ENCODE measurements at regions not wholly inside any gene's neighbourhood (a gene's known extent, or its start where the extent isn't known, plus 50 kb on each side); places are given as distances from the start of the nearest gene placed in this dataset.

- FAIRE-seq: no peak
- CTCF ChIA-PET (ENCODE audit: partially characterized antibody): interaction anchor here (0.6 to 1.6 kb wide), 3 partner anchors 11 to 364 kb away, joined by 3 to 6 read pairs (median 4); no protein-coding TSS in a partner anchor
- no peak for TF ChIP-seq SP2 (IDR thresholded peaks at IDR 0.05; ENCODE audit: low read length)
- no peak for TF ChIP-seq CHD2 (IDR thresholded peaks at IDR 0.05; ENCODE audit: low read length)
- TF ChIP-seq, protein P1, sequence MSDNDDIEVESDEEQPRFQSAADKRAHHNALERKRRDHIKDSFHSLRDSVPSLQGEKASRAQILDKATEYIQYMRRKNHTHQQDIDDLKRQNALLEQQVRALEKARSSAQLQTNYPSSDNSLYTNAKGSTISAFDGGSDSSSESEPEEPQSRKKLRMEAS (IDR thresholded peaks at IDR 0.05): no peak
- TF ChIP-seq NANOG (IDR thresholded peaks at IDR 0.05; ENCODE audit: insufficient read depth, low read depth, low read length, poor library complexity, severe bottlenecking): no peak
- no peak for TF ChIP-seq ATF2 (IDR thresholded peaks at IDR 0.05; ENCODE audit: low read length)
- TF ChIP-seq, protein P2, sequence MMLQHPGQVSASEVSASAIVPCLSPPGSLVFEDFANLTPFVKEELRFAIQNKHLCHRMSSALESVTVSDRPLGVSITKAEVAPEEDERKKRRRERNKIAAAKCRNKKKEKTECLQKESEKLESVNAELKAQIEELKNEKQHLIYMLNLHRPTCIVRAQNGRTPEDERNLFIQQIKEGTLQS (IDR thresholded peaks at IDR 0.05; ENCODE audit: insufficient read depth, low read depth, low read length): no peak
- TF ChIP-seq POLR2AphosphoS5 (IDR thresholded peaks at IDR 0.05; ENCODE audit: low read depth, low read length): no peak
- no peak for TF ChIP-seq EZH2 (IDR thresholded peaks at IDR 0.05; ENCODE audit: low read depth, low read length, severe bottlenecking)
- TF ChIP-seq SUZ12 (IDR thresholded peaks at IDR 0.05; ENCODE audit: low read length): no peak
- no peak for TF ChIP-seq TAF1 (IDR thresholded peaks at IDR 0.05; ENCODE audit: low read depth, low read length)
- no peak for TF ChIP-seq KDM4A (IDR thresholded peaks at IDR 0.05; ENCODE audit: low read depth, low read length, severe bottlenecking)
- TF ChIP-seq YY1 (IDR thresholded peaks at IDR 0.05; ENCODE audit: low read depth, low read length): no peak
Measured at GRCh38 chr20:57986666-57987065, 241.8 kb downstream of the ANKRD60 start.

More at GRCh38 chr20:57986666-57987065, 241.8 kb downstream of the ANKRD60 start:
- H2BK12ac ChIP-seq (ENCODE audit: low read depth, low read length): no peak overlapping the region
- H3K23ac ChIP-seq (ENCODE audit: insufficient read length): no peak overlapping the region
- H4K91ac ChIP-seq (replicated peaks; ENCODE audit: insufficient read length, low read length): no peak overlapping the region
- no peak overlapping the region for H3K4ac ChIP-seq (replicated peaks; ENCODE audit: insufficient read length, low read depth, low read length)
- H3K27me3 ChIP-seq (replicated peaks in 1 of 4; ENCODE audit: control insufficient read depth in 3 of 4, extremely low read depth in 1 of 4, insufficient read depth in 3 of 4, low read length in 3 of 4): no peaks in the 10 kb centered on the region; a peak in 1 of 7 replicates
- H3K36me3 ChIP-seq (ENCODE audit: control insufficient read depth in 2 of 4, insufficient read depth in 4 of 4, low read length in 3 of 4): no peaks in the 10 kb centered on the region
- DNase-seq (ENCODE audit: low read depth in 1 of 2, low spot score in 2 of 2): no peak
- no peak overlapping the region for H4K5ac ChIP-seq (ENCODE audit: insufficient read length, low read depth, low read length)
- no peaks in the 10 kb centered on the region for H3K79me2 ChIP-seq (ENCODE audit: control insufficient read depth in 1 of 2, insufficient read depth in 2 of 2, low read length in 2 of 2)
- no peak overlapping the region for H3K56ac ChIP-seq (replicated peaks; ENCODE audit: insufficient read length, low read depth, low read length)
- H2AFZ ChIP-seq (ENCODE audit: low read length): no peak overlapping the region
- POLR2A ChIA-PET (ENCODE audit: partially characterized antibody): no interaction called here
- H3K9ac ChIP-seq (replicated peaks in 1 of 4; ENCODE audit: extremely low read depth in 1 of 4, low read depth in 3 of 4, low read length in 3 of 4): peak overlapping the region in 1 of 4 experiments; percentile 2; a peak in 1 of 7 replicates
- H2BK120ac ChIP-seq (replicated peaks; ENCODE audit: low read depth, low read length): no peak overlapping the region
- H3K27ac ChIP-seq (ENCODE audit: low read depth, low read length): no peak overlapping the region
- H3K9me3 ChIP-seq (ENCODE audit: insufficient read depth in 2 of 2, low read depth in 1 of 2, low read length in 1 of 2): no peaks in the 10 kb centered on the region
- H3K18ac ChIP-seq (ENCODE audit: extremely low read depth, low read length): no peak overlapping the region
- no peaks in the 10 kb centered on the region for H3K79me1 ChIP-seq (ENCODE audit: low read depth, low read length)
- H3K4me1 ChIP-seq (replicated peaks in 1 of 4; ENCODE audit: control insufficient read depth in 3 of 4, insufficient read depth in 4 of 4, low read length in 3 of 4): no peaks in the 10 kb centered on the region; a peak in 1 of 7 replicates
- H2BK5ac ChIP-seq (ENCODE audit: low read depth, low read length): no peak overlapping the region
- no peak overlapping the region for H3K4me2 ChIP-seq (ENCODE audit: insufficient read depth in 1 of 2, low read depth in 2 of 2, low read length in 2 of 2)
- H2BK15ac ChIP-seq (ENCODE audit: low read length): no peak overlapping the region
- H3K23me2 ChIP-seq (ENCODE audit: low read depth, low read length): no peaks in the 10 kb centered on the region
- no peak overlapping the region for H3K14ac ChIP-seq (ENCODE audit: insufficient read length)
- no peak overlapping the region for H2BK20ac ChIP-seq (ENCODE audit: low read length)
- H4K20me1 ChIP-seq (replicated peaks in 1 of 2; ENCODE audit: control insufficient read depth in 1 of 2, insufficient read depth in 2 of 2, low read length in 2 of 2): no peaks in the 10 kb centered on the region
- no peak overlapping the region for H4K8ac ChIP-seq (ENCODE audit: extremely low read depth, insufficient read depth, low read length)
- no peak overlapping the region for H2AK5ac ChIP-seq (ENCODE audit: low read depth, low read length)
- WGBS, 2 experiments (ENCODE audit: extremely low coverage in 1 of 2, insufficient coverage in 1 of 2, insufficient read length in 1 of 2, insufficient replicate concordance in 2 of 2, low coverage in 1 of 2, low lambda C conversion rate in 2 of 2, missing lambda C conversion rate in 1 of 2): 90% methylated on average over 6 of the region's 6 CpGs; no CpG with 5 or more reads in 1 of the 2 experiments
- H3K4me3 ChIP-seq (ENCODE audit: extremely low read depth in 1 of 4, insufficient read depth in 2 of 4, low read depth in 3 of 4, low read length in 4 of 4): no peak overlapping the region

All from H1 (cell line).